Fibroblast of lung (primary cell): ENCODE measurements at regions not wholly inside any gene's neighbourhood (a gene's known extent, or its start where the extent isn't known, plus 50 kb on each side); places are given as distances from the start of the nearest gene placed in this dataset.

Source experiments
- DNase-seq, 2 donors: peaks; one replicate each; pipeline versions ENCODE4 v3.0.0 to v3.0.0-alpha.2; 2010; ENCODE audit warnings: low read depth in 2 of 2
- H2AFZ ChIP-seq: 2 replicates; pipeline ENCODE4 v1.5.1; 2012; ENCODE audit warnings: low read length, control low read depth, inconsistent platforms
- H3K27ac ChIP-seq: 2 replicates; pipeline ENCODE4 v1.5.1; 2011; ENCODE audit warnings: low read length, control low read depth; ENCODE audit not compliant: insufficient read depth
- H3K27me3 ChIP-seq: 2 replicates; pipeline ENCODE4 v1.5.1; 2011; ENCODE audit warnings: mild to moderate bottlenecking, low read length; ENCODE audit not compliant: control insufficient read depth, insufficient read depth
- H3K36me3 ChIP-seq: 2 replicates; pipeline ENCODE4 v1.5.1; 2011; ENCODE audit warnings: low read length; ENCODE audit not compliant: control insufficient read depth, insufficient read depth
- H3K4me1 ChIP-seq: 2 replicates; pipeline ENCODE4 v1.5.1; 2011; ENCODE audit warnings: low read length; ENCODE audit not compliant: control insufficient read depth, insufficient read depth; ENCODE audit errors: extremely low read depth
- H3K4me2 ChIP-seq: 2 replicates; pipeline ENCODE4 v1.5.1; 2011; ENCODE audit warnings: low read length, control low read depth; ENCODE audit not compliant: insufficient read depth; ENCODE audit errors: extremely low read depth
- H3K4me3 ChIP-seq, 4 experiments: fragments of 200-600 bp in 1 of 4; sonication (generic) in 1 of 4; replicated peaks in 1 of 4; 2 replicates each; pipeline ENCODE4 v1.5.1; 2011 to 2016; ENCODE audit warnings: low read length in 4 of 4, low read depth in 3 of 4, mild to moderate bottlenecking in 3 of 4, control low read depth in 2 of 4, inconsistent platforms in 1 of 4, mixed read lengths in 1 of 4; ENCODE audit not compliant: insufficient read depth in 1 of 4; ENCODE audit errors: control extremely low read depth in 1 of 4
- H3K79me2 ChIP-seq: 2 replicates; pipeline ENCODE4 v1.5.1; 2012; ENCODE audit warnings: mild to moderate bottlenecking, low read length, inconsistent platforms; ENCODE audit not compliant: control insufficient read depth, insufficient read depth
- H3K9ac ChIP-seq: 2 replicates; pipeline ENCODE4 v1.5.1; 2011; ENCODE audit warnings: mild to moderate bottlenecking, low read length, control low read depth; ENCODE audit not compliant: insufficient read depth
- H3K9me3 ChIP-seq: 2 replicates; pipeline ENCODE4 v1.5.1; 2012; ENCODE audit warnings: low read depth, low read length; ENCODE audit not compliant: control insufficient read depth, insufficient read depth
- H4K20me1 ChIP-seq: 2 replicates; pipeline ENCODE4 v1.5.1; 2011; ENCODE audit warnings: low read length; ENCODE audit not compliant: control insufficient read depth, insufficient read depth; ENCODE audit errors: extremely low read depth
- EZH2 ChIP-seq: IDR thresholded peaks from 2 replicates; pipeline ENCODE4 v1.5.1; 2012; ENCODE audit warnings: low read length, control low read depth, mild to moderate bottlenecking; ENCODE audit errors: missing control alignments
- TF ChIP-seq, protein P1 (sequence below), 2 donors: IDR thresholded peaks in 1 of 2; conservative IDR thresholded peaks in 1 of 2; 1 replicate in 1 of 2; 2 replicates in 1 of 2; pipeline ENCODE4 v1.5.1; 2011 to 2012; ENCODE audit warnings: low read length in 2 of 2, control low read depth in 1 of 2, inconsistent platforms in 1 of 2, low read depth in 1 of 2, mild to moderate bottlenecking in 1 of 2

- no peak for TF ChIP-seq EZH2
- TF ChIP-seq, protein P1, sequence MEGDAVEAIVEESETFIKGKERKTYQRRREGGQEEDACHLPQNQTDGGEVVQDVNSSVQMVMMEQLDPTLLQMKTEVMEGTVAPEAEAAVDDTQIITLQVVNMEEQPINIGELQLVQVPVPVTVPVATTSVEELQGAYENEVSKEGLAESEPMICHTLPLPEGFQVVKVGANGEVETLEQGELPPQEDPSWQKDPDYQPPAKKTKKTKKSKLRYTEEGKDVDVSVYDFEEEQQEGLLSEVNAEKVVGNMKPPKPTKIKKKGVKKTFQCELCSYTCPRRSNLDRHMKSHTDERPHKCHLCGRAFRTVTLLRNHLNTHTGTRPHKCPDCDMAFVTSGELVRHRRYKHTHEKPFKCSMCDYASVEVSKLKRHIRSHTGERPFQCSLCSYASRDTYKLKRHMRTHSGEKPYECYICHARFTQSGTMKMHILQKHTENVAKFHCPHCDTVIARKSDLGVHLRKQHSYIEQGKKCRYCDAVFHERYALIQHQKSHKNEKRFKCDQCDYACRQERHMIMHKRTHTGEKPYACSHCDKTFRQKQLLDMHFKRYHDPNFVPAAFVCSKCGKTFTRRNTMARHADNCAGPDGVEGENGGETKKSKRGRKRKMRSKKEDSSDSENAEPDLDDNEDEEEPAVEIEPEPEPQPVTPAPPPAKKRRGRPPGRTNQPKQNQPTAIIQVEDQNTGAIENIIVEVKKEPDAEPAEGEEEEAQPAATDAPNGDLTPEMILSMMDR (conservative IDR thresholded peaks at IDR 0.05 in 1 of 2, IDR thresholded peaks at IDR 0.05 in 1 of 2; ENCODE audit: low read depth in 1 of 2, low read length in 2 of 2), result no peak
- DNase-seq, result peak in 1 of 2 donors; percentile 74
- Histone ChIP-seq H3K27ac (no peak overlapping the region), H3K36me3 (no peaks in the 10 kb centered on the region), H3K4me1 (peaks cover 10% of the 10 kb centered on the region), H3K4me3 (no peak overlapping the region), H3K79me2 (no peaks in the 10 kb centered on the region), H3K27me3 (no peaks in the 10 kb centered on the region), H2AFZ (no peak overlapping the region), H3K9ac (no peak overlapping the region), H3K9me3 (no peaks in the 10 kb centered on the region), H3K4me2 (no peak overlapping the region), H4K20me1 (no peaks in the 10 kb centered on the region)
These were observed 337.5 kb upstream of the NT5C1B start for GRCh38 chr2:18926631-18927524.

- no peak overlapping the region for H3K9ac ChIP-seq
- no peak overlapping the region for H3K4me3 ChIP-seq
- no peaks in the 10 kb centered on the region for H4K20me1 ChIP-seq
- H3K79me2 ChIP-seq, result no peaks in the 10 kb centered on the region
- peak; percentile 82 to 95 for DNase-seq
- H3K27me3 ChIP-seq, result no peaks in the 10 kb centered on the region
- peak overlapping the region; percentile 17 for H3K27ac ChIP-seq
- no peaks in the 10 kb centered on the region for H3K9me3 ChIP-seq
- H3K36me3 ChIP-seq, result no peaks in the 10 kb centered on the region
- TF ChIP-seq, protein P1 (conservative IDR thresholded peaks at IDR 0.05 in 1 of 2, IDR thresholded peaks at IDR 0.05 in 1 of 2; ENCODE audit: low read depth in 1 of 2, low read length in 2 of 2), result no peak
- no peak for TF ChIP-seq EZH2
- H3K4me2 ChIP-seq, result no peak overlapping the region
- no peak overlapping the region for H2AFZ ChIP-seq
- peaks cover 10% of the 10 kb centered on the region for H3K4me1 ChIP-seq
These were observed 335.9 kb upstream of the NT5C1B start for GRCh38 chr2:18925296-18925695.

GRCh38 chr2:18924886-18925285, 335.5 kb upstream of the NT5C1B start:
- Histone ChIP-seq H3K36me3 (no peaks in the 10 kb centered on the region), H3K4me3 (no peak overlapping the region), H3K79me2 (no peaks in the 10 kb centered on the region), H4K20me1 (no peaks in the 10 kb centered on the region), H3K27ac (peak overlapping the region; percentile 17), H3K9me3 (no peaks in the 10 kb centered on the region), H3K4me2 (no peak overlapping the region), H3K27me3 (no peaks in the 10 kb centered on the region), H3K4me1 (peaks cover 10% of the 10 kb centered on the region), H2AFZ (no peak overlapping the region), H3K9ac (no peak overlapping the region)
- DNase-seq, result peak in 1 of 2 donors; percentile 71
- no peak for TF ChIP-seq EZH2
- TF ChIP-seq, protein P1 (conservative IDR thresholded peaks at IDR 0.05 in 1 of 2, IDR thresholded peaks at IDR 0.05 in 1 of 2; ENCODE audit: low read depth in 1 of 2, low read length in 2 of 2), result no peak
